Mammary epithelial cell (primary cell): ENCODE measurements at regions not wholly inside any gene's neighbourhood (a gene's known extent, or its start where the extent isn't known, plus 50 kb on each side); places are given as distances from the start of the nearest gene placed in this dataset.

Source experiments
- EZH2 ChIP-seq: IDR thresholded peaks from 2 replicates; pipeline ENCODE4 v1.6.1; 2012; ENCODE audit warnings: low read length, inconsistent platforms, borderline replicate concordance
- TF ChIP-seq, protein P1 (sequence below), 2 donors: IDR thresholded peaks in 1 of 2; conservative IDR thresholded peaks in 1 of 2; 2 replicates each; pipeline ENCODE4 v1.5.1; 2011 to 2012; ENCODE audit warnings: inconsistent platforms in 2 of 2, low read length in 2 of 2, mild to moderate bottlenecking in 2 of 2, control low read depth in 1 of 2, low read depth in 1 of 2; ENCODE audit not compliant: insufficient read depth in 1 of 2; ENCODE audit errors: extremely low read depth in 1 of 2

DNA sequence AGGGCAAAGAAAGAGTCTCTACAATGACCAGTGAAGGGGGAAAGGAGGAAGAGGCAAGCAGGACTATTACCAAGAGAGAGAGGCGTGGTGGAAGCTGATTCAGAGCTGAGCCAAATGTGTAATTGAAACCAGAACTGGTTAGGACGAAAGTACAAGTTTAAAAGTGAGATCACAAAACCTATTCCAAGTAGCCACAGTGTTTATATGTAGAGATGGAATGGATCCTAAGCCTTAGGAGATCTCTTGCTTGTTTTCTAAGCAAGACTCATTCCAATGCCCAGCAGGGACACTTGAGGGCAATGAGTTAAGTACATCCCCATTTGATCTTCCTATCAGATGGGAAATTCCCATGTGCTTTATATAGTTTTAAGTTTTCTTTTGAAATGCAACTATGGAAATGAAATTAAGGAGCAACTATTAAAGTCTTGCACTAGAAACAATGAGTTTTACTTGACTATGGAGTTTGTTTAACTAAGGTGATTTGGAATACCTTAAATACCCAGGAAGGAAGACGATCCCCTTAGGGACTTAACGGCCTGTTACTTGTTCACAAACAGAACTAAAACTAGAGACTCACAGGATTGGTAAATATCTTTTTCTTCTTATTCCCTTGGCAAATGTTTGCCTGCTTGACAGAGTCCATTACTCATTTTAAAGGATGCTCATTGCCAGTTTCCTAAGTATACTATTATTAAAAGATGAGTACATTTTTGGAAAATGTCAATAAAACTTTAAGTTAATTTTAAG, 51.1 kb upstream of the SNX2 start:
- TF ChIP-seq, protein P1, sequence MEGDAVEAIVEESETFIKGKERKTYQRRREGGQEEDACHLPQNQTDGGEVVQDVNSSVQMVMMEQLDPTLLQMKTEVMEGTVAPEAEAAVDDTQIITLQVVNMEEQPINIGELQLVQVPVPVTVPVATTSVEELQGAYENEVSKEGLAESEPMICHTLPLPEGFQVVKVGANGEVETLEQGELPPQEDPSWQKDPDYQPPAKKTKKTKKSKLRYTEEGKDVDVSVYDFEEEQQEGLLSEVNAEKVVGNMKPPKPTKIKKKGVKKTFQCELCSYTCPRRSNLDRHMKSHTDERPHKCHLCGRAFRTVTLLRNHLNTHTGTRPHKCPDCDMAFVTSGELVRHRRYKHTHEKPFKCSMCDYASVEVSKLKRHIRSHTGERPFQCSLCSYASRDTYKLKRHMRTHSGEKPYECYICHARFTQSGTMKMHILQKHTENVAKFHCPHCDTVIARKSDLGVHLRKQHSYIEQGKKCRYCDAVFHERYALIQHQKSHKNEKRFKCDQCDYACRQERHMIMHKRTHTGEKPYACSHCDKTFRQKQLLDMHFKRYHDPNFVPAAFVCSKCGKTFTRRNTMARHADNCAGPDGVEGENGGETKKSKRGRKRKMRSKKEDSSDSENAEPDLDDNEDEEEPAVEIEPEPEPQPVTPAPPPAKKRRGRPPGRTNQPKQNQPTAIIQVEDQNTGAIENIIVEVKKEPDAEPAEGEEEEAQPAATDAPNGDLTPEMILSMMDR (conservative IDR thresholded peaks at IDR 0.05 in 1 of 2, IDR thresholded peaks at IDR 0.05 in 1 of 2; ENCODE audit: extremely low read depth in 1 of 2, insufficient read depth in 1 of 2, low read depth in 1 of 2, low read length in 2 of 2) = no peak
- TF ChIP-seq EZH2 = no peak
